BE2C (cell line): ENCODE measurements at regions not wholly inside any gene's neighbourhood (a gene's known extent, or its start where the extent isn't known, plus 50 kb on each side); places are given as distances from the start of the nearest gene placed in this dataset.

ENCODE experiments used
- DNase-seq: peaks from one replicate; pipeline ENCODE4 v3.0.0-alpha.2; 2020
- H3K27me3 ChIP-seq: fragments of 250-450 bp; sonication (Bioruptor Pico); 2 replicates; pipeline ENCODE4 v1.5.1; 2020; ENCODE audit warnings: mild to moderate bottlenecking
- H3K36me3 ChIP-seq: fragments of 250-450 bp; sonication (Bioruptor Pico); 2 replicates; pipeline ENCODE4 v1.5.1; 2020; ENCODE audit warnings: mild to moderate bottlenecking
- H3K4me1 ChIP-seq: fragments of 250-450 bp; sonication (Bioruptor Pico); 2 replicates; pipeline ENCODE4 v1.5.1; 2020
- H3K4me3 ChIP-seq: 2 replicates; pipeline ENCODE4 v1.5.1; 2011; ENCODE audit warnings: low read depth, low read length
- H3K9me3 ChIP-seq: fragments of 250-450 bp; sonication (Bioruptor Pico); 2 replicates; pipeline ENCODE4 v1.5.1; 2020
- CTCF ChIP-seq: IDR thresholded peaks from 2 replicates; pipeline ENCODE4 v1.5.1; 2012; ENCODE audit warnings: mild to moderate bottlenecking, low read depth, low read length

GRCh38 chr5:96074870-96075269 lies 113.2 kb upstream of the ELL2 start:
- no peaks in the 10 kb centered on the region for H3K27me3 ChIP-seq
- no peak for DNase-seq
- no peaks in the 10 kb centered on the region for H3K9me3 ChIP-seq
- TF ChIP-seq CTCF, result no peak
- H3K36me3 ChIP-seq, result no peaks in the 10 kb centered on the region
- no peak overlapping the region for H3K4me3 ChIP-seq
- H3K4me1 ChIP-seq, result no peaks in the 10 kb centered on the region

- H3K27me3 ChIP-seq, result no peaks in the 10 kb centered on the region
- H3K36me3 ChIP-seq, result no peaks in the 10 kb centered on the region
- H3K4me1 ChIP-seq, result no peaks in the 10 kb centered on the region
- DNase-seq, result no peak
- H3K9me3 ChIP-seq, result no peaks in the 10 kb centered on the region
- no peak overlapping the region for H3K4me3 ChIP-seq
- TF ChIP-seq CTCF, result no peak
These were observed 112.8 kb upstream of the ELL2 start for GRCh38 chr5:96074460-96074859.

DNA sequence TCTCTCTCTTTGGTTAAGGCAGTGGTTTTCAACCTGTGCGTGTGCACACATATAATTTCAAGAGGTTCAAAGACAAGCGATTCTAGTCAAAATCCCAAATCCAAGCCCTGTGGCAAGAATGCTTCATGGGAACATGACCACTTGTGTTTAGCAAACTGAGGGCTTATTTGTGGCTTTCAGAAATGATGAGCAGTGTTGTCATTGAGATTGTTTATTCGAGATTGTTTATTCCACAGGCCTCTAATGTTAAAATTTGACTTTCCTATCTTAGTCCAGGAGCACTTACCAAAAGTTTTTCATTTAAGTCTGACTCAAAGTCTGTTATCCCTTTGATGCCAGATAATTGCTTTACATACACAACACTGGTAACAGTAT lies 111.1 kb upstream of the ELL2 start:
- H3K9me3 ChIP-seq, result no peaks in the 10 kb centered on the region
- H3K27me3 ChIP-seq, result no peaks in the 10 kb centered on the region
- TF ChIP-seq CTCF, result no peak
- DNase-seq, result no peak
- H3K36me3 ChIP-seq, result no peaks in the 10 kb centered on the region
- no peak overlapping the region for H3K4me3 ChIP-seq
- no peaks in the 10 kb centered on the region for H3K4me1 ChIP-seq

- Histone ChIP-seq H3K4me3 (no peak overlapping the region), H3K4me1 (no peaks in the 10 kb centered on the region)
- DNase-seq, result no peak
These were observed 110.6 kb upstream of the ELL2 start for GRCh38 chr5:96072138-96072790.

GRCh38 chr5:96070622-96071225 lies 109.1 kb upstream of the ELL2 start:
- Histone ChIP-seq H3K4me1 (no peaks in the 10 kb centered on the region), H3K9me3 (no peaks in the 10 kb centered on the region), H3K4me3 (no peak overlapping the region), H3K36me3 (no peaks in the 10 kb centered on the region), H3K27me3 (no peaks in the 10 kb centered on the region)
- no peak for TF ChIP-seq CTCF
- no peak for DNase-seq

More at GRCh38 chr5:96072138-96072790, 110.6 kb upstream of the ELL2 start:
- Histone ChIP-seq H3K36me3 (no peaks in the 10 kb centered on the region), H3K27me3 (no peaks in the 10 kb centered on the region), H3K9me3 (no peaks in the 10 kb centered on the region)
- no peak for TF ChIP-seq CTCF

- no peak for DNase-seq
- no peaks in the 10 kb centered on the region for H3K4me1 ChIP-seq
- H3K36me3 ChIP-seq, result no peaks in the 10 kb centered on the region
- no peak overlapping the region for H3K4me3 ChIP-seq
- no peaks in the 10 kb centered on the region for H3K27me3 ChIP-seq
- TF ChIP-seq CTCF, result no peak
- no peaks in the 10 kb centered on the region for H3K9me3 ChIP-seq
These were observed 106.4 kb upstream of the ELL2 start for GRCh38 chr5:96067894-96068614.
